Amniotic epithelial cell (primary cell): ENCODE measurements at regions not wholly inside any gene's neighbourhood (a gene's known extent, or its start where the extent isn't known, plus 50 kb on each side); places are given as distances from the start of the nearest gene placed in this dataset.
"Not testable (repeated sequence)": the region's sequence is repeated elsewhere in the genome, so short reads cannot be mapped to it uniquely, and the experiment has no call there.

Experiments used
- DNase-seq: peaks from one replicate; pipeline ENCODE4 v3.0.0-alpha.2; 2010; ENCODE audit warnings: low read depth

- no peak for DNase-seq
Measured at GRCh38 chr15:31597466-31597865, 270.8 kb downstream of the KLF13 start.

GRCh38 chr15:31598620-31599019 lies 272.0 kb downstream of the KLF13 start:
- DNase-seq: peak; percentile 4

GRCh38 chr15:31605467-31605931 lies 278.9 kb downstream of the KLF13 start:
- peak; percentile 15 for DNase-seq

- peak; percentile 20 for DNase-seq
Measured at GRCh38 chr15:31606194-31606669, 279.6 kb downstream of the KLF13 start.

GRCh38 chr15:31606931-31607497 lies 280.4 kb downstream of the KLF13 start:
- DNase-seq: peak; percentile 3

- peak; percentile 12 for DNase-seq
Measured at GRCh38 chr15:31607656-31608055, 281.0 kb downstream of the KLF13 start.

- DNase-seq: no peak
Measured at GRCh38 chr15:31609258-31609681, 282.6 kb downstream of the KLF13 start.

- no peak for DNase-seq
Measured at GRCh38 chr15:31609906-31610305, 283.3 kb downstream of the KLF13 start.

GRCh38 chr15:31615643-31616415 lies 289.2 kb downstream of the KLF13 start:
- DNase-seq: no peak

GRCh38 chr15:31623297-31623696 lies 296.7 kb downstream of the KLF13 start:
- DNase-seq: not testable (repeated sequence)

GRCh38 chr15:31624115-31624514 lies 297.5 kb downstream of the KLF13 start:
- DNase-seq: not testable (repeated sequence)

GRCh38 chr15:31635715-31636114 lies 309.1 kb downstream of the KLF13 start:
- DNase-seq: not testable (repeated sequence)

- not testable (repeated sequence) for DNase-seq
Measured at GRCh38 chr15:31636911-31637310, 310.3 kb downstream of the KLF13 start.

- DNase-seq: not testable (repeated sequence)
Measured at GRCh38 chr15:31643955-31644354, 317.3 kb downstream of the KLF13 start.

- not testable (repeated sequence) for DNase-seq
Measured at GRCh38 chr15:31644761-31645160, 318.1 kb downstream of the KLF13 start.

GRCh38 chr15:31647337-31647826 lies 320.7 kb downstream of the KLF13 start:
- DNase-seq: not testable (repeated sequence)

GRCh38 chr15:31649634-31650033 lies 323.0 kb downstream of the KLF13 start:
- not testable (repeated sequence) for DNase-seq

GRCh38 chr15:31650055-31650701 lies 323.5 kb downstream of the KLF13 start:
- not testable (repeated sequence) for DNase-seq

- not testable (repeated sequence) for DNase-seq
Measured at GRCh38 chr15:31656915-31657314, 330.3 kb downstream of the KLF13 start.

- DNase-seq: no peak
Measured at GRCh38 chr15:31660816-31661215, 334.2 kb downstream of the KLF13 start.

GRCh38 chr15:31665732-31666131 lies 339.1 kb downstream of the KLF13 start:
- DNase-seq: not testable (repeated sequence)

GRCh38 chr15:31669158-31669908 lies 342.7 kb downstream of the KLF13 start:
- not testable (repeated sequence) for DNase-seq
